GM23338 (cell line): ENCODE measurements at regions not wholly inside any gene's neighbourhood (a gene's known extent, or its start where the extent isn't known, plus 50 kb on each side); places are given as distances from the start of the nearest gene placed in this dataset.

Source experiments
- ATAC-seq: fragments of 200-7000 bp; cut with Tn5 transposase; 3 replicates; pipeline ENCODE4 v1.9.1; 2020
- DNase-seq: peaks from one replicate; pipeline ENCODE4 v3.0.0-alpha.2; 2015; ENCODE audit warnings: low spot score
- H2AFZ ChIP-seq: fragments of 200-600 bp; sonication (generic); 2 replicates; pipeline ENCODE4 v1.8.0; 2016; ENCODE audit warnings: antibody characterized with exemption, mild to moderate bottlenecking, moderate library complexity
- H3F3A ChIP-seq: fragments of 200-600 bp; sonication (generic); replicated peaks from 2 replicates; pipeline ENCODE4 v1.8.0; 2017; ENCODE audit warnings: antibody characterized with exemption, mixed run types, low read depth
- H3K27ac ChIP-seq: fragments of 200-600 bp; sonication (generic); 2 replicates; pipeline ENCODE4 v1.6.1; 2016; ENCODE audit warnings: low read depth
- H3K27me3 ChIP-seq: fragments of 200-600 bp; sonication (generic); 2 replicates; pipeline ENCODE4 v1.8.0; 2016; ENCODE audit warnings: mild to moderate bottlenecking, mixed run types, moderate library complexity; ENCODE audit not compliant: insufficient read depth
- H3K36me3 ChIP-seq: fragments of 200-600 bp; sonication (generic); 2 replicates; pipeline ENCODE4 v1.8.0; 2016; ENCODE audit warnings: mild to moderate bottlenecking; ENCODE audit not compliant: insufficient read depth
- H3K4me1 ChIP-seq: fragments of 200-600 bp; sonication (generic); 2 replicates; pipeline ENCODE4 v1.8.0; 2016; ENCODE audit warnings: mild to moderate bottlenecking, moderate library complexity; ENCODE audit not compliant: insufficient read depth
- H3K4me2 ChIP-seq: fragments of 200-600 bp; sonication (generic); 2 replicates; pipeline ENCODE4 v1.7.1; 2017; ENCODE audit warnings: mixed run types
- H3K4me3 ChIP-seq: fragments of 200-600 bp; sonication (generic); 2 replicates; pipeline ENCODE4 v1.6.1; 2016; ENCODE audit warnings: mixed run types
- H3K79me2 ChIP-seq: fragments of 200-600 bp; sonication (generic); replicated peaks from 2 replicates; pipeline ENCODE4 v1.8.0; 2017; ENCODE audit warnings: mild to moderate bottlenecking; ENCODE audit not compliant: insufficient read depth
- H3K9me2 ChIP-seq: fragments of 200-600 bp; sonication (generic); 2 replicates; pipeline ENCODE4 v1.8.0; 2017; ENCODE audit not compliant: insufficient read depth
- H4K20me1 ChIP-seq: fragments of 200-600 bp; sonication (generic); replicated peaks from 2 replicates; pipeline ENCODE4 v1.8.0; 2017; ENCODE audit warnings: mild to moderate bottlenecking; ENCODE audit not compliant: insufficient read depth
- H3K27ac Mint-ChIP-seq: 2 replicates; pipeline ENCODE4 v1.8.0; 2020; ENCODE audit warnings: inconsistent platforms, mild to moderate bottlenecking, moderate library complexity, mixed read lengths
- H3K27me3 Mint-ChIP-seq: 3 replicates; pipeline ENCODE4 v1.8.0; 2022; ENCODE audit warnings: low read depth, mild to moderate bottlenecking, moderate library complexity, mixed read lengths, inconsistent platforms; ENCODE audit not compliant: insufficient read depth, poor library complexity
- H3K36me3 Mint-ChIP-seq: 3 replicates; pipeline ENCODE4 v1.8.0; 2021; ENCODE audit warnings: low read depth, mild to moderate bottlenecking, inconsistent platforms, moderate library complexity, mixed read lengths
- H3K4me1 Mint-ChIP-seq: 3 replicates; pipeline ENCODE4 v1.8.0; 2020; ENCODE audit warnings: mild to moderate bottlenecking, inconsistent platforms, mixed read lengths
- H3K4me3 Mint-ChIP-seq: 3 replicates; pipeline ENCODE4 v1.8.0; 2021; ENCODE audit warnings: moderate library complexity, mild to moderate bottlenecking, inconsistent platforms, mixed read lengths
- H3K9me3 Mint-ChIP-seq: 3 replicates; pipeline ENCODE4 v1.8.0; 2020; ENCODE audit warnings: moderate library complexity, mild to moderate bottlenecking, inconsistent platforms, mixed read lengths
- CREB1 ChIP-seq: fragments of 250-450 bp; sonication (Bioruptor Pico); IDR thresholded peaks from 2 replicates; pipeline ENCODE4 v1.5.0; 2020; ENCODE audit warnings: low read depth, mild to moderate bottlenecking, moderate library complexity
- CTCF ChIP-seq, 2 experiments: fragments of 200-600 bp in 1 of 2; sonication (generic) in 1 of 2; conservative IDR thresholded peaks; 2 replicates each; pipeline versions ENCODE4 v1.5.1 to v1.6.1; 2016 to 2017; ENCODE audit warnings: antibody characterized with exemption in 2 of 2, low read depth in 2 of 2, mild to moderate bottlenecking in 2 of 2, moderate library complexity in 1 of 2
- EZH2 ChIP-seq: fragments of 200-600 bp; sonication (generic); IDR thresholded peaks from one replicate; pipeline ENCODE4 v1.8.0; 2017; ENCODE audit warnings: antibody characterized with exemption, mild to moderate bottlenecking, low read depth; ENCODE audit not compliant: unreplicated experiment
- EZH2phosphoT487 ChIP-seq: fragments of 200-600 bp; sonication (generic); IDR thresholded peaks from one replicate; pipeline ENCODE4 v1.8.1; 2018; ENCODE audit warnings: antibody characterized with exemption; ENCODE audit not compliant: unreplicated experiment
- NANOG ChIP-seq: IDR thresholded peaks from 2 replicates; pipeline ENCODE4 v1.6.1; 2016; ENCODE audit warnings: antibody characterized with exemption, borderline replicate concordance
- POLR2AphosphoS5 ChIP-seq: IDR thresholded peaks from 2 replicates; pipeline ENCODE4 v1.6.1; 2016; ENCODE audit warnings: antibody characterized with exemption, low read depth
- STAT1 ChIP-seq: IDR thresholded peaks from one replicate; pipeline ENCODE4 v1.6.1; 2016; ENCODE audit warnings: antibody characterized with exemption; ENCODE audit not compliant: unreplicated experiment
- ZNF114 ChIP-seq: fragments of 250-450 bp; sonication (Bioruptor Pico); IDR thresholded peaks from 2 replicates; pipeline ENCODE4 v1.5.0; 2020; ENCODE audit warnings: mild to moderate bottlenecking, moderate library complexity
- ZNF331 ChIP-seq: fragments of 250-450 bp; sonication (Bioruptor Pico); IDR thresholded peaks from 2 replicates; pipeline ENCODE4 v1.5.0; 2020; ENCODE audit warnings: low read depth, mild to moderate bottlenecking, moderate library complexity
- TF ChIP-seq, protein P1 (sequence below): IDR thresholded peaks from 2 replicates; pipeline ENCODE4 v1.6.1; 2016; ENCODE audit warnings: antibody characterized with exemption
- TF ChIP-seq, protein P2 (sequence below): IDR thresholded peaks from one replicate; pipeline ENCODE4 v1.6.1; 2018; ENCODE audit warnings: antibody characterized with exemption; ENCODE audit not compliant: unreplicated experiment
- TF ChIP-seq, protein P3 (sequence below): fragments of 250-450 bp; sonication (Bioruptor Pico); IDR thresholded peaks from 2 replicates; pipeline ENCODE4 v1.5.0; 2020; ENCODE audit warnings: mild to moderate bottlenecking, moderate library complexity

DNA sequence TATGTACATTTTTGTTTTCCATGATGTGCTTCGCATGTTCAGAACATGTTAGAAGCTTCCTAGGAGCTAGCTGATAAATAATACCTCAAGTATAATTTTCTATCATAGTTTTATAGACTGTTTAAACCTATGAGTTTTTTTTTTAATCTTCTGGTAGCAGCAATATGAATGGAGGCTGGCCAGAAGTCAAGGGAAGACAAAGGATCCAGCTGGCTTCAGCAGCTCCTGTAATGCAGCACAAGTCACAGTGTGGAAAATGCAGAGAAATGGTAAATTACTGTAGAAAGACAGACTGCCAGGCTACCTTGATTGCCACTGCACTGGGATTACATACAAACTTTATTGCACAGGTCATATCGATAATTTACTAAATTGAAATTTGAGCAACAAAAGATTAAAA, 537.9 kb downstream of the IQCM start (continued):
- TF ChIP-seq, protein P1, sequence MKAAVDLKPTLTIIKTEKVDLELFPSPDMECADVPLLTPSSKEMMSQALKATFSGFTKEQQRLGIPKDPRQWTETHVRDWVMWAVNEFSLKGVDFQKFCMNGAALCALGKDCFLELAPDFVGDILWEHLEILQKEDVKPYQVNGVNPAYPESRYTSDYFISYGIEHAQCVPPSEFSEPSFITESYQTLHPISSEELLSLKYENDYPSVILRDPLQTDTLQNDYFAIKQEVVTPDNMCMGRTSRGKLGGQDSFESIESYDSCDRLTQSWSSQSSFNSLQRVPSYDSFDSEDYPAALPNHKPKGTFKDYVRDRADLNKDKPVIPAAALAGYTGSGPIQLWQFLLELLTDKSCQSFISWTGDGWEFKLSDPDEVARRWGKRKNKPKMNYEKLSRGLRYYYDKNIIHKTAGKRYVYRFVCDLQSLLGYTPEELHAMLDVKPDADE: no peak
- no peak for TF ChIP-seq STAT1

GRCh38 chr4:149269835-149270234, 545.8 kb downstream of the IQCM start:
- Mint-ChIP-seq H3K27me3 (no peaks in the 10 kb centered on the region), H3K4me3 (no peak overlapping the region), H3K36me3 (no peaks in the 10 kb centered on the region), H3K4me1 (no peaks in the 10 kb centered on the region), H3K9me3 (no peaks in the 10 kb centered on the region), H3K27ac (no peak overlapping the region)
- Histone ChIP-seq H3F3A (no peaks in the 10 kb centered on the region), H3K4me1 (no peaks in the 10 kb centered on the region), H3K4me3 (no peak overlapping the region), H3K9me2 (peaks cover 6% of the 10 kb centered on the region; the same call in 1 of the 2 replicates), H3K27me3 (no peaks in the 10 kb centered on the region), H2AFZ (no peak overlapping the region), H3K36me3 (no peaks in the 10 kb centered on the region), H3K4me2 (no peak overlapping the region), H4K20me1 (no peaks in the 10 kb centered on the region), H3K79me2 (no peaks in the 10 kb centered on the region), H3K27ac (no peak overlapping the region)
- DNase-seq (no peak), ATAC-seq (no peak)
- TF ChIP-seq POLR2AphosphoS5: no peak
- TF ChIP-seq ZNF331: no peak
- no peak for TF ChIP-seq STAT1
- TF ChIP-seq CTCF (conservative IDR thresholded peaks at IDR 0.05; ENCODE audit: low read depth in 2 of 2): no peak
- no peak for TF ChIP-seq ZNF114 (CRISPR knock-in tag)
- TF ChIP-seq, protein P2, sequence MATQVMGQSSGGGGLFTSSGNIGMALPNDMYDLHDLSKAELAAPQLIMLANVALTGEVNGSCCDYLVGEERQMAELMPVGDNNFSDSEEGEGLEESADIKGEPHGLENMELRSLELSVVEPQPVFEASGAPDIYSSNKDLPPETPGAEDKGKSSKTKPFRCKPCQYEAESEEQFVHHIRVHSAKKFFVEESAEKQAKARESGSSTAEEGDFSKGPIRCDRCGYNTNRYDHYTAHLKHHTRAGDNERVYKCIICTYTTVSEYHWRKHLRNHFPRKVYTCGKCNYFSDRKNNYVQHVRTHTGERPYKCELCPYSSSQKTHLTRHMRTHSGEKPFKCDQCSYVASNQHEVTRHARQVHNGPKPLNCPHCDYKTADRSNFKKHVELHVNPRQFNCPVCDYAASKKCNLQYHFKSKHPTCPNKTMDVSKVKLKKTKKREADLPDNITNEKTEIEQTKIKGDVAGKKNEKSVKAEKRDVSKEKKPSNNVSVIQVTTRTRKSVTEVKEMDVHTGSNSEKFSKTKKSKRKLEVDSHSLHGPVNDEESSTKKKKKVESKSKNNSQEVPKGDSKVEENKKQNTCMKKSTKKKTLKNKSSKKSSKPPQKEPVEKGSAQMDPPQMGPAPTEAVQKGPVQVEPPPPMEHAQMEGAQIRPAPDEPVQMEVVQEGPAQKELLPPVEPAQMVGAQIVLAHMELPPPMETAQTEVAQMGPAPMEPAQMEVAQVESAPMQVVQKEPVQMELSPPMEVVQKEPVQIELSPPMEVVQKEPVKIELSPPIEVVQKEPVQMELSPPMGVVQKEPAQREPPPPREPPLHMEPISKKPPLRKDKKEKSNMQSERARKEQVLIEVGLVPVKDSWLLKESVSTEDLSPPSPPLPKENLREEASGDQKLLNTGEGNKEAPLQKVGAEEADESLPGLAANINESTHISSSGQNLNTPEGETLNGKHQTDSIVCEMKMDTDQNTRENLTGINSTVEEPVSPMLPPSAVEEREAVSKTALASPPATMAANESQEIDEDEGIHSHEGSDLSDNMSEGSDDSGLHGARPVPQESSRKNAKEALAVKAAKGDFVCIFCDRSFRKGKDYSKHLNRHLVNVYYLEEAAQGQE: no peak
- TF ChIP-seq EZH2phosphoT487: no peak
- TF ChIP-seq, protein P3, sequence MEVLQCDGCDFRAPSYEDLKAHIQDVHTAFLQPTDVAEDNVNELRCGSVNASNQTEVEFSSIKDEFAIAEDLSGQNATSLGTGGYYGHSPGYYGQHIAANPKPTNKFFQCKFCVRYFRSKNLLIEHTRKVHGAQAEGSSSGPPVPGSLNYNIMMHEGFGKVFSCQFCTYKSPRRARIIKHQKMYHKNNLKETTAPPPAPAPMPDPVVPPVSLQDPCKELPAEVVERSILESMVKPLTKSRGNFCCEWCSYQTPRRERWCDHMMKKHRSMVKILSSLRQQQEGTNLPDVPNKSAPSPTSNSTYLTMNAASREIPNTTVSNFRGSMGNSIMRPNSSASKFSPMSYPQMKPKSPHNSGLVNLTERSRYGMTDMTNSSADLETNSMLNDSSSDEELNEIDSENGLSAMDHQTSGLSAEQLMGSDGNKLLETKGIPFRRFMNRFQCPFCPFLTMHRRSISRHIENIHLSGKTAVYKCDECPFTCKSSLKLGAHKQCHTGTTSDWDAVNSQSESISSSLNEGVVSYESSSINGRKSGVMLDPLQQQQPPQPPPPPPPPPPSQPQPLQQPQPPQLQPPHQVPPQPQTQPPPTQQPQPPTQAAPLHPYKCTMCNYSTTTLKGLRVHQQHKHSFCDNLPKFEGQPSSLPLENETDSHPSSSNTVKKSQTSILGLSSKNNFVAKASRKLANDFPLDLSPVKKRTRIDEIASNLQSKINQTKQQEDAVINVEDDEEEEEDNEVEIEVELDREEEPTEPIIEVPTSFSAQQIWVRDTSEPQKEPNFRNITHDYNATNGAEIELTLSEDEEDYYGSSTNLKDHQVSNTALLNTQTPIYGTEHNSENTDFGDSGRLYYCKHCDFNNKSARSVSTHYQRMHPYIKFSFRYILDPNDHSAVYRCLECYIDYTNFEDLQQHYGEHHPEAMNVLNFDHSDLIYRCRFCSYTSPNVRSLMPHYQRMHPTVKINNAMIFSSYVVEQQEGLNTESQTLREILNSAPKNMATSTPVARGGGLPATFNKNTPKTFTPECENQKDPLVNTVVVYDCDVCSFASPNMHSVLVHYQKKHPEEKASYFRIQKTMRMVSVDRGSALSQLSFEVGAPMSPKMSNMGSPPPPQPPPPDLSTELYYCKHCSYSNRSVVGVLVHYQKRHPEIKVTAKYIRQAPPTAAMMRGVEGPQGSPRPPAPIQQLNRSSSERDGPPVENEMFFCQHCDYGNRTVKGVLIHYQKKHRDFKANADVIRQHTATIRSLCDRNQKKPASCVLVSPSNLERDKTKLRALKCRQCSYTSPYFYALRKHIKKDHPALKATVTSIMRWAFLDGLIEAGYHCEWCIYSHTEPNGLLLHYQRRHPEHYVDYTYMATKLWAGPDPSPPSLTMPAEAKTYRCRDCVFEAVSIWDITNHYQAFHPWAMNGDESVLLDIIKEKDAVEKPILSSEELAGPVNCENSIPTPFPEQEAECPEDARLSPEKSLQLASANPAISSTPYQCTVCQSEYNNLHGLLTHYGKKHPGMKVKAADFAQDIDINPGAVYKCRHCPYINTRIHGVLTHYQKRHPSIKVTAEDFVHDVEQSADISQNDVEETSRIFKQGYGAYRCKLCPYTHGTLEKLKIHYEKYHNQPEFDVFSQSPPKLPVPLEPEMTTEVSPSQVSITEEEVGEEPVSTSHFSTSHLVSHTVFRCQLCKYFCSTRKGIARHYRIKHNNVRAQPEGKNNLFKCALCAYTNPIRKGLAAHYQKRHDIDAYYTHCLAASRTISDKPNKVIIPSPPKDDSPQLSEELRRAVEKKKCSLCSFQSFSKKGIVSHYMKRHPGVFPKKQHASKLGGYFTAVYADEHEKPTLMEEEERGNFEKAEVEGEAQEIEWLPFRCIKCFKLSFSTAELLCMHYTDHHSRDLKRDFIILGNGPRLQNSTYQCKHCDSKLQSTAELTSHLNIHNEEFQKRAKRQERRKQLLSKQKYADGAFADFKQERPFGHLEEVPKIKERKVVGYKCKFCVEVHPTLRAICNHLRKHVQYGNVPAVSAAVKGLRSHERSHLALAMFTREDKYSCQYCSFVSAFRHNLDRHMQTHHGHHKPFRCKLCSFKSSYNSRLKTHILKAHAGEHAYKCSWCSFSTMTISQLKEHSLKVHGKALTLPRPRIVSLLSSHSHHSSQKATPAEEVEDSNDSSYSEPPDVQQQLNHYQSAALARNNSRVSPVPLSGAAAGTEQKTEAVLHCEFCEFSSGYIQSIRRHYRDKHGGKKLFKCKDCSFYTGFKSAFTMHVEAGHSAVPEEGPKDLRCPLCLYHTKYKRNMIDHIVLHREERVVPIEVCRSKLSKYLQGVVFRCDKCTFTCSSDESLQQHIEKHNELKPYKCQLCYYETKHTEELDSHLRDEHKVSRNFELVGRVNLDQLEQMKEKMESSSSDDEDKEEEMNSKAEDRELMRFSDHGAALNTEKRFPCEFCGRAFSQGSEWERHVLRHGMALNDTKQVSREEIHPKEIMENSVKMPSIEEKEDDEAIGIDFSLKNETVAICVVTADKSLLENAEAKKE: no peak
- no peak for TF ChIP-seq CREB1
- no peak for TF ChIP-seq NANOG
- no peak for TF ChIP-seq EZH2
- TF ChIP-seq, protein P1: no peak
